GM19043 (cell line): ENCODE measurements at regions not wholly inside any gene's neighbourhood (a gene's known extent, or its start where the extent isn't known, plus 50 kb on each side); places are given as distances from the start of the nearest gene placed in this dataset.

ENCODE experiments used
- ATAC-seq: cut with Tn5 transposase; IDR thresholded peaks from one replicate; pipeline ENCODE4 v1.9.1; 2021; ENCODE audit warnings: low read depth; ENCODE audit not compliant: unreplicated experiment

- no peak for ATAC-seq
Measured at GRCh38 chr2:180328795-180329422, 321.8 kb upstream of the CWC22 start.

DNA sequence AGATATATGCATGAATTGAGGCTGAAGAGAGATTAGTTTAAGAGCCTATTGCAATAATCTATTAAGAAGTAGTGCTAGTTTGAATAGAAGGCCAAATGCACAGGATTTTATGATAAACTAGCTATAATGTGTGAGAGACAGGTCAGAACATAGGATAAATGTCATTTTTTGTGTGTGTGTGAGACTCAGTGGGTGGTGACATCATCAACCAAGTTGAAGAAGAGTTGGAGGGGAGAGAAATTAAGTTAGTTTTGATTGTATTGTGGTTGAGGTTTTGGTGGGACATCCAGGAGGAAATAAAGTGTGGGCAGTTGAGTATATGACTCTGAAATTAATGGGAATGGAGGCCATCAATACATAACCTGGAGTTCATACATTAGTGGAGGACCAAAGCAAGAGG, 320.1 kb upstream of the CWC22 start:
- no peak for ATAC-seq

- ATAC-seq = no peak
Measured at GRCh38 chr2:180325416-180326120, 318.5 kb upstream of the CWC22 start.

GRCh38 chr2:180324182-180324581, 317.1 kb upstream of the CWC22 start:
- ATAC-seq = no peak

- ATAC-seq = no peak
Measured at GRCh38 chr2:180322781-180323180, 315.7 kb upstream of the CWC22 start.

DNA sequence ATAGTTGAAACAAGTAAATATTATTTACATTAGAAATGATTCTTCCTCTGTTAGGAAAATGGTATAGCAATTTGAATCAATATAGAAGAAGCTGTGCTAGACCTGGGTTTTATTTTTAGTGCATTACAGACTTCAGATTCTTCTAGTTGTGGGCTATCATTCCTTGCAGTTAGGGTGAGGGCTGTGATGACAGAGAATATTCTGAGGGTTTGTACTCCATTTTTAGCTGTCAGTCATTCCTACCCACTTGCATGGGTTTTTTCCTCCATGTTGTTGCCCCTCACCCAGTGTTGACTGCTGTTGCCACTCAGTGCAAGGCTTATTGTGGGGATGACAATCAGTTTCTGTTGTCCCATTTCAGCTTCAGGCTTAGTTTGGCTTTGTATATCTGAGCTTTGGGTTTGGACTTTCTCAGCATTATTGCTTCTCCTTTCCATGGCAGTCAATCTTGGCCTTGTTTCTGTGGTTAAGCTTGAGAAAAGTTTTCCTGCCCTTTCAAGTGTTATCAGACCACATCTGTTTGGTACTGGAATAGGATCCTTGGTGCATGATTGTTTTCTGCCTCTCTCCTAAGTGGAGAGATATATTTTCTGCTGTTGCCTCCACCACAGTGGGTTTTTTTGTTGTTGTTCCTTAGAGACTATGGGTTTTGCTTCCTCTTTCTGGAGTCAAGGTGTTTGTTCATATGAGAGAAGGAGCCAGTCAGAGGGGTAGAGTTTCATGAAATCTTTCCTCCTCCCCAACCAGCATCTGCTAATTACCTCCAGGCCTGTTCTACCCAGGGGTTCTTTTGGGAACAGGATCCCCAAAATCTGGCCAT, 312.7 kb upstream of the CWC22 start:
- peak; percentile 88 for ATAC-seq

GRCh38 chr2:180314086-180314485, 307.0 kb upstream of the CWC22 start:
- ATAC-seq = no peak

GRCh38 chr2:180312542-180312941, 305.4 kb upstream of the CWC22 start:
- ATAC-seq = no peak

GRCh38 chr2:180307096-180307495, 300.0 kb upstream of the CWC22 start:
- no peak for ATAC-seq

DNA sequence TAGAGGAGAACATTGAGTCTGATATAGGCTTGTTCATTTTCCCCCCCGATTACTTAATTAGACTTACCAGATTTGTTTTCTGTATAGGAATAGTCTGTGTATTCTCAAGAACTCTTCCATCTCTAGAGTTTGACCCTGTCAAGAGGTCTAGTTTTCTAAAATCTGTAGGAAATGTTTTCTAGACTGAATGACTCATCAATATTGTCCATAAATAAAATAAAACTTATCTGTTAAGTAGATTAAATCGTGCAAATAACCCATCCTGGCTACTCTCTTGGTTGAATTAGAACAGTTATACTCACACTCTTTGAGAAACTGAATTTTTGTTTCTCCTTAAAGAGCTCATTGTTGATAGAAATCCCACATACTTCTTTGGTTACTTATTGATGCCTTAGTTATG, 299.2 kb upstream of the CWC22 start:
- ATAC-seq = no peak

DNA sequence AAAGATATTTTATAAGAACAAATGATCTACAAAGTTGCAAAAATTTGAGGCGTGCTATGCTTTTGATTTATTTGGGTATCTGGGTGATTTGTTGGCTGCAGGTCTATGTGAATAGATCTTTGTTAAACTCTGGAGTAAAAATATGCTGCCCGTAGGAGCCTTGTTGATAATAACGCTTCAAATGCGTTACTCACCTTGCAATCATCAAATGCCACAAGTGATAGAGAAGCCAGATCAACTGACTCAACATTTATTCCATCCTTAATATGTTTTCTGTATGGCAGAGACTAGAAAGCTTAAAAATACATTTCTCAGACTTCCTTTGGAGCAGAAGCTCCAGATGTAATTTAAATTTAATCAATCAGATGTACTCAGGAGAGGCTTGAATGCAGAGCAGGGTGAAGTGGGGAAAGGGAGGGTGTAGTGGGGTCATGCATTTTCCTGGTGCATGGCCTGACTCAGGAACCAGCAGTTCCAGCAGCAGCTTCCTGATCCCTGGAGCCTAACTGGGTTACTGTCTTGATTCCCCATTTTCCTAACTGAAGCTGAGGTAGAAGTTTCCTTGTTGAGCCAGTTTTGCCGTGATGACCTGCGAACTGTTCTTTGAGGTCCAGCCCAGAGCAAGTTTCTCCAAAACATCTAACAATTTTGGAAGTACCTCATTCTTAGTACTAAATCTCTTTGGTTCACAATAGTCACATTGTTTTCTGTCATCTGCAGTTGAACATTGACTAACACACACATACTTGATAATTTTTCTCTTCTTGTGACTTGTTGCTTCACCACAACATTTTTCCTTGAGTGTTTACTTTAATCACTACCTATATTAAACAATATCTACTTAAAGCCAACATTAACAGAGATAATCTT, 284.7 kb upstream of the CWC22 start:
- ATAC-seq = no peak

DNA sequence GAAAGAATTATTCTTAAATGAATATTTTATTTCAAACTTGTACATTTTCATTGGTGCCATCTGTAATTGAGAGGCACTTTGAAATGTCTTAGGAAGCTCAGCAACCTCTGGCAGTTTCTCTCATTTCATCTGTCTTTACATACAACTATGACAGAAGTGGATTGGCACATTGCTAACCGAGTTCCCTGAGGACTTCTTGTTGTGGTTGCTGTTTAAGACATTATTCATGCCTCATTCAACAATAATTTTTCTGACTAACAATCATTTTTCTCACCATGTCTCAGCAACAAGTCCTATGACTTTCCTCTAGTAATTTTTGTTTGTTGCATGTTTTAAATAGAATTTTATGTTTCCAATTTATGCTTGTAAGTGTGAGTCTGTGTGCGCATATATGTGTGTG, 284.0 kb upstream of the CWC22 start:
- no peak for ATAC-seq

DNA sequence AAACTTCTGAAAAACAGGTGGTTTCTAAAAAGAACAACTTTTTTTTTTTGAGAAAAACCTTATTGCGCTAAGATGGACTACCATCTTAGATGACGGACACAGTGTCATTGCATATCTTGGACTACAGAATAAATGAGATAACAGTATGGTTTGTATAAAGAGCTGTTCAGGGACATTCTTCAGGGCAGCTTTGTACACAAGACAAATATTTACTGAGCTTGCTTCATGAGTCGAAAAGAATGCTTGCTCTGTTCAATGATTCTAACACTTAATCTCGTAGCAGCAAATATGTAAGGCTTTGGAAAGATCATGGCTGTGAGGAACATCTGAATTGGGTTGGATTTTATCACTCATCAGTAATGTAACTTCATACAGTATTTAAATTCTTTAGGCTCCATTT, 282.5 kb upstream of the CWC22 start:
- ATAC-seq = no peak

DNA sequence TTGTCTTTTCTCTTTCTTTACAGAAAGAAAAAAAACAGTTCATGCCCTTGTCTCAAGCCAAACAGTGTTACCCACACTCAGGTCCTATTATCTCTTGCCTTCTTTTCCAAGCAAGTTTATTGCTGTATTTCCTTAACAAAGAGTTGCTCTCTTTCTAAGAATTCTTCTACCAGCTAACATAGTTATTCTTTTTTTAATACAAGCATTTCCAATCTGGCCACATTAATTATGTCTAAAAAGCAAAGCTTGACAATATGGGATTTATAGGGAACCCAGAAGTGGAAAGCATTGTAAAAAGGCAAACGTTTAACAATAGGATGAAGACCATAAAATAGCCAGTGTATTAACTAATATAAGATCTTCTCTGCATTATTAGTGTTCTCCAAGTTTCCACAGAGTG, 272.5 kb upstream of the CWC22 start:
- no peak for ATAC-seq

DNA sequence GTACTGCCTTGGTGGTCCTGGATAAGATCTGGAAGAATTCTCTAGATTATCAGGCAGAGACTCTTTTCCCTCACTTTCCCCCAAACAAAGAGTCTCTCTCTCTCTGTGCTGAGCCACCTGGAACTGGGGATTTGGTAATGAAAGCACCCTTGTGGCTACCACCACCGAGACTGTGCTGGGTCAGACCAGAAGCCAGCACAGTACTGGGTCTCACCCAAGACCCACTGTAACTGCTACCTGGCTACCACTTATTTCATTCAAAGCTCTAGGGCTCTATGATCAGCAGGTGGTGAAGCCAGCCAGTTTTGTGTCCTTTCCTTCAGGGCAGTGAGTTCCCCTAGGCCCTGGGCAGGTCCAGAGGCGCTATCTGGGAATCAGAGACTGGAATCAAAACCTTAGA, 269.6 kb upstream of the CWC22 start:
- ATAC-seq = no peak

- ATAC-seq = no peak
Measured at GRCh38 chr2:180268006-180268405, 260.9 kb upstream of the CWC22 start.

DNA sequence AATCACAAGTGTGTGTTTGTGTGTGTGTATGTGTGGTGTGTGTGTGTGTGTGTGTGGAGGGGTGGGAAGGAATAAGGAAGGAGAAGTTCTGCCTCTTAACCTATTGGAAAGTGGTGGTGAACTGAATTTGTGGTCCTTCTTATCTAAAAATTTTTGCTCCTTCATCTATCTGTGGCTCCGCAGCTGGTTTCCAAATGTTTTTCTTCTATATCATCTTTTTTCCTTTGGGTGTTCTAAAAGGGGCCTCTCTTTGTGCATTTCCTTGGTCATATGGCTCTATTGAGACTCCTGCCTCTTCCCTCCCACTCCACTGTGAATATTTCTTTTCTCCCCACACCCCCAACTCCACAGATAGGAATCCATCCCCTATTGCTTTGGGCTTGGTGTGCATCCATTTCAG, 254.9 kb upstream of the CWC22 start:
- ATAC-seq = no peak

GRCh38 chr2:180258579-180258978, 251.5 kb upstream of the CWC22 start:
- no peak for ATAC-seq

DNA sequence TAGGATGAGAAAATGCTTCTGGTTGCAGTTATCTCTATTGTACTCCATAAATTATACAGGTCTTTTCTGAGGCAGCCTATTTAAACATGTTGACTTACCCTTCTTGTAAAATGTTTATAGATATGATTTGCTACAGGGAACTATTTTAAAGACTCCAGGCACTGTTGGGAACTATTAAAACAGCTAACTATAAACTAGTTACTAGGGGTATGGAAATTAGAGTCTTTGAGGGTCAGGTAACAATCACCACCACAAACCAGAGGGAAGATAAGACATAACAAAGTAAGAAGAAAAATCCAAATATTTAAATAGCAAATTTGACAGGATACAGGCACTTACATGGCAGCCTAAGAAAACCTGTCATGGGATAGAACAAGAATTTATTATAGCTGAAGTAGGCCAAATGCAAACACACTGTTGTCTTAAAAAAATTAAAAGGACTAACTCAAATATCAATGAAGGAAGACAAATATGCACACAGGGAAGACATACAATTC, 251.0 kb upstream of the CWC22 start:
- ATAC-seq = no peak

DNA sequence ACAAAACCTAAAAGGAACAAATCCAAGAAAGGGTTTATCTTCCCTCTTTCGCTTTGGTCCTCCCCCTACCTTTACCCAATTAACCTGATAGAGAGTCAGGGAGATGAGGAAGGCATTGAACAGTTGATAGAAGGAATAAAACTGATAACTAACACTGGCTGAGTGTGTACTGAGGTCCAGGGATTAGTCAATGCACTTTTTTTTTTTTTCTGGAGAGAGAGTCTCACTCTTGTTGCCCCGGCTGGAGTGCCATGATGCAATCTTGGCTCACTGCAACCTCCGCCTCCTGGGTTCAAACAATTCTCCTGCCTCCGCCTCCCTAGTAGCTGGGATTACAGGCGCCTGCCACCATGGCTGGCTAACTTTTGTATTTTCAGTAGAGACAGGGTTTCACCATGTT, 250.2 kb upstream of the CWC22 start:
- ATAC-seq = no peak

- ATAC-seq = no peak
Measured at GRCh38 chr2:180255981-180256380, 248.9 kb upstream of the CWC22 start.
